Right lung (tissue), 2 donors: ENCODE measurements at regions not wholly inside any gene's neighbourhood (a gene's known extent, or its start where the extent isn't known, plus 50 kb on each side); places are given as distances from the start of the nearest gene placed in this dataset.

Experiments
- DNase-seq, 2 donors: peaks; one replicate each; pipeline ENCODE4 v3.0.0-alpha.2; 2013

- DNase-seq: no peak
Measured at GRCh38 chr9:80156262-80156661, 584.5 kb downstream of the TLE4 start.

- DNase-seq: no peak
Measured at GRCh38 chr9:80147866-80148265, 576.1 kb downstream of the TLE4 start.

GRCh38 chr9:80146466-80146865 lies 574.7 kb downstream of the TLE4 start:
- no peak for DNase-seq

- DNase-seq: no peak
Measured at GRCh38 chr9:80144856-80145255, 573.1 kb downstream of the TLE4 start.

GRCh38 chr9:80144406-80144805 lies 572.6 kb downstream of the TLE4 start:
- DNase-seq: no peak

- no peak for DNase-seq
Measured at GRCh38 chr9:80143899-80144298, 572.1 kb downstream of the TLE4 start.

- DNase-seq: no peak
Measured at GRCh38 chr9:80134487-80134886, 562.7 kb downstream of the TLE4 start.

- DNase-seq: no peak
Measured at GRCh38 chr9:80131627-80132026, 559.9 kb downstream of the TLE4 start.

- no peak for DNase-seq
Measured at GRCh38 chr9:80127920-80128319, 556.2 kb downstream of the TLE4 start.

GRCh38 chr9:80125731-80126264 lies 554.0 kb downstream of the TLE4 start:
- no peak for DNase-seq

GRCh38 chr9:80117031-80117430 lies 545.3 kb downstream of the TLE4 start:
- DNase-seq: no peak

GRCh38 chr9:80114241-80114640 lies 542.5 kb downstream of the TLE4 start:
- no peak for DNase-seq

- peak; percentile 55 to 63 for DNase-seq
Measured at GRCh38 chr9:80107931-80108660, 536.3 kb downstream of the TLE4 start.

- no peak for DNase-seq
Measured at GRCh38 chr9:80097476-80097875, 525.7 kb downstream of the TLE4 start.

GRCh38 chr9:80094176-80094771 lies 522.5 kb downstream of the TLE4 start:
- DNase-seq: no peak

- no peak for DNase-seq
Measured at GRCh38 chr9:80093695-80094094, 521.9 kb downstream of the TLE4 start.

GRCh38 chr9:80091526-80091925 lies 519.8 kb downstream of the TLE4 start:
- no peak for DNase-seq

- no peak for DNase-seq
Measured at GRCh38 chr9:80090317-80090716, 518.6 kb downstream of the TLE4 start.

- no peak for DNase-seq
Measured at GRCh38 chr9:80086822-80087345, 515.1 kb downstream of the TLE4 start.

GRCh38 chr9:80086386-80086785 lies 514.6 kb downstream of the TLE4 start:
- no peak for DNase-seq

- no peak for DNase-seq
Measured at GRCh38 chr9:80085668-80086067, 513.9 kb downstream of the TLE4 start.

GRCh38 chr9:80082213-80082612 lies 510.4 kb downstream of the TLE4 start:
- no peak for DNase-seq

- DNase-seq: no peak
Measured at GRCh38 chr9:80078826-80079225, 507.1 kb downstream of the TLE4 start.
